Ascending aorta (tissue), 2 donors: ENCODE measurements at regions not wholly inside any gene's neighbourhood (a gene's known extent, or its start where the extent isn't known, plus 50 kb on each side); places are given as distances from the start of the nearest gene placed in this dataset.

Experiments
- DNase-seq, 2 donors: peaks; one replicate each; pipeline ENCODE4 v3.0.0-alpha.2; 2019; ENCODE audit warnings: low spot score in 2 of 2
- H3K27ac ChIP-seq, 2 donors: fragments of 200-600 bp; sonication (generic); one replicate each; pipeline ENCODE4 v1.5.1; 2016 to 2017; ENCODE audit warnings: mild to moderate bottlenecking in 1 of 2
- H3K27me3 ChIP-seq: fragments of 200-600 bp; sonication (generic); one replicate; pipeline ENCODE4 v1.5.1; 2017
- H3K36me3 ChIP-seq, 2 donors: fragments of 200-600 bp; sonication (generic); one replicate each; pipeline ENCODE4 v1.5.1; 2016
- H3K4me1 ChIP-seq, 2 donors: fragments of 200-600 bp; sonication (generic); one replicate each; pipeline ENCODE4 v1.5.1; 2016 to 2017; ENCODE audit warnings: mild to moderate bottlenecking in 1 of 2
- H3K4me3 ChIP-seq, 2 donors: fragments of 200-600 bp; sonication (generic); one replicate each; pipeline ENCODE4 v1.5.1; 2016 to 2017; ENCODE audit warnings: mild to moderate bottlenecking in 1 of 2
- H3K9me3 ChIP-seq, 2 donors: fragments of 200-600 bp; sonication (generic); one replicate each; pipeline ENCODE4 v1.5.1; 2016
- intact Hi-C: fragments of 100-400 bp; cut with DNase I; formaldehyde crosslinking; loops from one replicate; pipeline ENCODE4 v1.15.1; 2023
- TF ChIP-seq, protein P1 (sequence below), 3 experiments: fragments of 200-600 bp in 2 of 3; fragments of 450-650 bp in 1 of 3; sonication (generic) in 2 of 3; IDR thresholded peaks; one replicate each; pipeline ENCODE4 v1.5.1; 2016 to 2019; ENCODE audit warnings: antibody characterized with exemption in 3 of 3, mild to moderate bottlenecking in 1 of 3, moderate library complexity in 1 of 3

DNA sequence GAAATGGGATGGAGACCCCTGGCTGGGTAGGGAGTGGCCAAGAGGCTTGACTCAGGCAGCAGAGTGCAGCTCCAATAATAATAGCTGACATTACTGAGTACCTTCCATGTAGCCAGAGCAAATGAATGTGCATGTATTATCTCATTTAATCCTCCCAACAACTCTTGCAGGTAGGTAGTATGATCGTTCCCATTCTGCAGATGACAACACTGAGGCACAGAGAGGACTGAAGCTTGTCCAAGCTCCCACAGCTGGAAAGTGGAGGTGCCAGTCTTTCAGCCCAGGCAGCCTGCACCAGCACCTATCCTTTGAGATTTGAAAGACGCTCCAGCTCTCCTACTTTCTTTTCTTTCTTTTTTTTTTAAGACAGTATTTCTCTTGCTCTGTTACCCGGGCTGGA, 87.6 kb downstream of the PCDH1 start:
- H3K9me3 ChIP-seq, result no peaks in the 10 kb centered on the region
- H3K4me3 ChIP-seq, result no peak overlapping the region
- H3K27ac ChIP-seq, result no peak overlapping the region
- no peaks in the 10 kb centered on the region for H3K4me1 ChIP-seq
- no peak for DNase-seq
- intact Hi-C loops, result no loop called here
- no peaks in the 10 kb centered on the region for H3K36me3 ChIP-seq
- TF ChIP-seq, protein P1, sequence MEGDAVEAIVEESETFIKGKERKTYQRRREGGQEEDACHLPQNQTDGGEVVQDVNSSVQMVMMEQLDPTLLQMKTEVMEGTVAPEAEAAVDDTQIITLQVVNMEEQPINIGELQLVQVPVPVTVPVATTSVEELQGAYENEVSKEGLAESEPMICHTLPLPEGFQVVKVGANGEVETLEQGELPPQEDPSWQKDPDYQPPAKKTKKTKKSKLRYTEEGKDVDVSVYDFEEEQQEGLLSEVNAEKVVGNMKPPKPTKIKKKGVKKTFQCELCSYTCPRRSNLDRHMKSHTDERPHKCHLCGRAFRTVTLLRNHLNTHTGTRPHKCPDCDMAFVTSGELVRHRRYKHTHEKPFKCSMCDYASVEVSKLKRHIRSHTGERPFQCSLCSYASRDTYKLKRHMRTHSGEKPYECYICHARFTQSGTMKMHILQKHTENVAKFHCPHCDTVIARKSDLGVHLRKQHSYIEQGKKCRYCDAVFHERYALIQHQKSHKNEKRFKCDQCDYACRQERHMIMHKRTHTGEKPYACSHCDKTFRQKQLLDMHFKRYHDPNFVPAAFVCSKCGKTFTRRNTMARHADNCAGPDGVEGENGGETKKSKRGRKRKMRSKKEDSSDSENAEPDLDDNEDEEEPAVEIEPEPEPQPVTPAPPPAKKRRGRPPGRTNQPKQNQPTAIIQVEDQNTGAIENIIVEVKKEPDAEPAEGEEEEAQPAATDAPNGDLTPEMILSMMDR (IDR thresholded peaks at IDR 0.05), result no peak
- no peaks in the 10 kb centered on the region for H3K27me3 ChIP-seq

DNA sequence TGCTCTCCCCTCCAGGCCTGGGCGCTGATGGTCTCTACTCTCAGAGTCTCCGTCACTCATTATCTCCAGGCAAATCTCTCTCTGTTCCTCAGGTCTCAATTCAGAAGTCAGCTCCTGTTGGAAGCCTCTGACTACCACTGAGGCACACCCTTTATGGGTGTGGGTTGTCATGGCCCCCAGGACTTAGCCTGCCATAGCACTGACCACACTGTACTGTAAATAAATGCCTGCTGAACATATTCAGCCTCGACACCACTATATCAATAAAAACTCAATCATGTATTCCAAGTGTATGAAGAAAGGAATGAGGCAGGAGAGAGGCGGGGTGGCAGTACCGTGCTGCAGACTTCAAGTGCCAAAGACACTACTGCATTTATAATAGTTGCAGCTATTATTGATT, 88.9 kb downstream of the PCDH1 start:
- no peaks in the 10 kb centered on the region for H3K27me3 ChIP-seq
- intact Hi-C loops, result no loop called here
- H3K9me3 ChIP-seq, result no peaks in the 10 kb centered on the region
- H3K4me3 ChIP-seq, result no peak overlapping the region
- no peaks in the 10 kb centered on the region for H3K4me1 ChIP-seq
- DNase-seq, result no peak
- no peaks in the 10 kb centered on the region for H3K36me3 ChIP-seq
- TF ChIP-seq, protein P1 (IDR thresholded peaks at IDR 0.05), result no peak
- H3K27ac ChIP-seq, result no peak overlapping the region

DNA sequence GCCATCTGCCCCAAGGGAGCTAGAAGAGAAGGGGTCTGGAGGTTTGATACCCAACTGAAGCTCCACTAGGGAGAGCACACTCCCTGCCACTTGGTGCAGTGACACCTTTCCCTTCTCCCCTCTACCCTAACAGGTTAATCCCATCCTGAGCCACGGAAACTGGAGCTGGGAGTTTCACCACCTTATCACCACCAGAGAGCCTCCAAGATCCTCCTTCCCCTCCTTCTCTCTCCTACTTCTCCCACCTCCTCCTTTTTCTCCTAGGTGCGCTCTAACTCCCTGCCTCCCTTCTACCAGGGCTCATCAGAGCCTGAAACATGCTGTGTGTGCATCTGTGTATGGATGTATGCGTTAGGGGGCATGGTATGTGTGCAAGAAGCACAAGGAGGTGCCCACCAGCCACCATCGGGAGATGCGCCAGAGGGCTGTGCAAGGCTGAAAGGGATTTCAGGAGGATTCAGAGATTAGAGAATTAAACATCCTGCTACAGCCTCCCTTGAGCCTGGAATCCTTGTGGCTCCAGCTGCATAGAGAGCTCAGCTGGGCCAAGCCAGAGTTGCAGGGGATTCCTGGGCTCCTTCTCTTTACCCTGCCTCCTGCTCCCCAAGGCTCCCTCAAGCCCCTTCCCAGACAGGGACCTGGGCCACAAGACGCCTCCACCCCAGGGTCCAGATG, 89.8 kb downstream of the PCDH1 start:
- Histone ChIP-seq H3K27me3 (no peaks in the 10 kb centered on the region), H3K9me3 (no peaks in the 10 kb centered on the region), H3K36me3 (no peaks in the 10 kb centered on the region), H3K4me3 (no peak overlapping the region), H3K27ac (no peak overlapping the region), H3K4me1 (no peaks in the 10 kb centered on the region)
- intact Hi-C loops, result no loop called here
- no peak for DNase-seq
- TF ChIP-seq, protein P1 (IDR thresholded peaks at IDR 0.05), result no peak

DNA sequence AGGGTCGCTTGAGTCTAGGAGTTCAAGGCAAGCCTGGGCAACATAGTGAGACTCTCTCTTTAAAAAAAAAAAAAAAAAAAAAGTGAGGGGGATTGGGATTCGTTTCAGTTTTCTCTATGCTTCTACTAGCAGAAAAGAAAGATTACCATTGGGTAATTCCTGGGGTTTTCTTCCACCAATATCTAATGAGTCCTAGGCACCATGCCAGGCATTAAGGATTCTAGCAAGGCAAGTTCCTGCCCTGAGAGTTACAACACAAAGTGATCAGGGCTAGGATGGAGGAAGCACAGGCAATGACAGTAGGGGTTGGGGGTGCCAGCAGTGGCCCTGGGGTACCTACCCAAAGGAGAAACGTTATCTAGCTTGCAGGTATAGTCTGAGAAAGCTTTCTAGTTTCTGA, 90.8 kb downstream of the PCDH1 start:
- Histone ChIP-seq H3K9me3 (no peaks in the 10 kb centered on the region), H3K4me1 (no peaks in the 10 kb centered on the region), H3K4me3 (no peak overlapping the region), H3K27me3 (no peaks in the 10 kb centered on the region), H3K27ac (no peak overlapping the region), H3K36me3 (no peaks in the 10 kb centered on the region)
- intact Hi-C loops, result no loop called here
- TF ChIP-seq, protein P1 (IDR thresholded peaks at IDR 0.05), result no peak
- no peak for DNase-seq

DNA sequence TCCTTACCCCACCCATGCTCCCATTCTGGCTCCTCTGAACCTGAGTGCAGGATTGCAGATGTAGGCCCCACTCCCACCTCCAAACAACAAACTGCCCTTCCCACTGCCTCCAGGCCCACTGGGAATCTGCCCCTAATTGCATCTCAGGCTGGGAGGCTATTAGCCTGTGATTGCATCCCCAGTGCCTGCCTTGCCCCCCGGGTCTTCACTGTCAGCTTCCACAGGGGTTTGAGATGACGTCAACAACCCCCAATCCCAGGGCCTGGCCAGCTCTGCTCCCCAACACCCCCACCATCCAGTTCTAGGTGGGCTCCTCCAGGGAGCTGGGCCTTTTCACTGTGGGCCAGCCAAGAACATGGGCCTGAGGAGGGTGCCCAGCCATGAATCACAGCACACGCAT, 91.5 kb downstream of the PCDH1 start:
- Histone ChIP-seq H3K27me3 (no peaks in the 10 kb centered on the region), H3K9me3 (no peaks in the 10 kb centered on the region), H3K36me3 (no peaks in the 10 kb centered on the region), H3K4me3 (no peak overlapping the region), H3K27ac (no peak overlapping the region), H3K4me1 (no peaks in the 10 kb centered on the region)
- no peak for DNase-seq
- TF ChIP-seq, protein P1 (IDR thresholded peaks at IDR 0.05), result no peak
- intact Hi-C loops, result no loop called here

DNA sequence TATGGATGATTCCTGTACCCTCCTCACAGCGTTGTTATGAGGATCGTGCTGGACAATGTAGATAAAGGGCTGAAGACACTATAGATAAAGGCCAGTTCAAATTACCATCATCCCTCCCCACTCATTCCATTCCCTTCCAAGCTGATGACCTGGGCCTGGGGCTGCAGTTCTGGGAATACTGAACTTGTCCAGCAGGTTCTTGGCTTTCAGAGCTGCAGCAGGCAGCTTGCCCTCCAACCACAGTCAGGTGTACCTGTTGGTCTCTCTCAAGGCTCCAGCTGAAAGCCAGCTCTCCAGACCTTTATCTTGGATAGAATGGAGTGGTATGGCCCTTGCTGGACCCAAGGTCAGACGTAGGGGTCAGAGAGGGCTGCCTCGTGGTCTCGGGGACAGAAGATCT, 92.5 kb downstream of the PCDH1 start:
- DNase-seq, result no peak

More for the DNA sequence above, 92.5 kb downstream of the PCDH1 start:
- Histone ChIP-seq H3K9me3 (no peaks in the 10 kb centered on the region), H3K27me3 (no peaks in the 10 kb centered on the region), H3K4me1 (no peaks in the 10 kb centered on the region), H3K36me3 (no peaks in the 10 kb centered on the region), H3K27ac (no peak overlapping the region), H3K4me3 (no peak overlapping the region)
- TF ChIP-seq, protein P1 (IDR thresholded peaks at IDR 0.05), result no peak
- intact Hi-C loops, result no loop called here
